Esophagus squamous epithelium (tissue), 4 donors: ENCODE measurements at regions not wholly inside any gene's neighbourhood (a gene's known extent, or its start where the extent isn't known, plus 50 kb on each side); places are given as distances from the start of the nearest gene placed in this dataset.

ENCODE experiments used
- POLR2A ChIP-seq, 4 donors: fragments of 450-650 bp; IDR thresholded peaks; one replicate each; pipeline ENCODE4 v1.6.1; 2017; ENCODE audit warnings: antibody characterized with exemption in 4 of 4, mild to moderate bottlenecking in 4 of 4, moderate library complexity in 3 of 4
- TF ChIP-seq, protein P1 (sequence below), 6 experiments: fragments of 450-650 bp in 4 of 6; fragments of 200-600 bp in 2 of 6; sonication (generic) in 2 of 6; IDR thresholded peaks; one replicate each; pipeline ENCODE4 v1.5.1; 2016 to 2019; ENCODE audit warnings: antibody characterized with exemption in 6 of 6, mild to moderate bottlenecking in 4 of 6, moderate library complexity in 4 of 6

DNA sequence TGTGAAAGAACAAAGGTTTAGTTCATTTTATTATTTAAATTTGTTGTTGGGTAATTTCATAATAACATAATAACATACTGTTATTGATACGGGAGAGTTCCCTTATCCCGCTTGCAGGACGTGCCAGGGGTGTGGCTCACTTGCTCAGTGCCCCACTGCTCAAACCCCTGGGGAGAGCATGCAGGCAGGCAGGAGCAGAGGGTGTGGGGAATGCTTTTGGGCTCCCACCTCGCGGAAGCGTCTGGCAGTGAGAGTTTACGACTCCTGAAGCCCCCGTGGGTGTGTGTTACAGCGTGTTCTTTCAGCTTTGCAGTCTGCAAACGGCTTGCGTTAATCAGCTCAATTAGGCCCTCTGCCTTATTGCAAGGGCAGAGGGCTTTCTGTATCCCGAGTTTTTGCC lies 675.9 kb downstream of the SEMA5A start:
- no peak for TF ChIP-seq POLR2A (IDR thresholded peaks at IDR 0.05)
- TF ChIP-seq, protein P1, sequence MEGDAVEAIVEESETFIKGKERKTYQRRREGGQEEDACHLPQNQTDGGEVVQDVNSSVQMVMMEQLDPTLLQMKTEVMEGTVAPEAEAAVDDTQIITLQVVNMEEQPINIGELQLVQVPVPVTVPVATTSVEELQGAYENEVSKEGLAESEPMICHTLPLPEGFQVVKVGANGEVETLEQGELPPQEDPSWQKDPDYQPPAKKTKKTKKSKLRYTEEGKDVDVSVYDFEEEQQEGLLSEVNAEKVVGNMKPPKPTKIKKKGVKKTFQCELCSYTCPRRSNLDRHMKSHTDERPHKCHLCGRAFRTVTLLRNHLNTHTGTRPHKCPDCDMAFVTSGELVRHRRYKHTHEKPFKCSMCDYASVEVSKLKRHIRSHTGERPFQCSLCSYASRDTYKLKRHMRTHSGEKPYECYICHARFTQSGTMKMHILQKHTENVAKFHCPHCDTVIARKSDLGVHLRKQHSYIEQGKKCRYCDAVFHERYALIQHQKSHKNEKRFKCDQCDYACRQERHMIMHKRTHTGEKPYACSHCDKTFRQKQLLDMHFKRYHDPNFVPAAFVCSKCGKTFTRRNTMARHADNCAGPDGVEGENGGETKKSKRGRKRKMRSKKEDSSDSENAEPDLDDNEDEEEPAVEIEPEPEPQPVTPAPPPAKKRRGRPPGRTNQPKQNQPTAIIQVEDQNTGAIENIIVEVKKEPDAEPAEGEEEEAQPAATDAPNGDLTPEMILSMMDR (IDR thresholded peaks at IDR 0.05), result no peak
